Activated CD4-positive, alpha-beta memory T cell treated with anti-CD3 and anti-CD28 coated beads for 36 hours (primary cell): ENCODE measurements at regions not wholly inside any gene's neighbourhood (a gene's known extent, or its start where the extent isn't known, plus 50 kb on each side); places are given as distances from the start of the nearest gene placed in this dataset.

ENCODE experiments used
- CTCF ChIA-PET: fragments of 350-600 bp; sonication (Branson Sonifier 250); formaldehyde crosslinking; loops from one replicate; lab custom pipeline; 2021; ENCODE audit warnings: antibody characterized with exemption, inconsistent platforms; lab: Charles Lee
- POLR2A ChIA-PET: fragments of 350-600 bp; sonication (Branson Sonifier 250); formaldehyde crosslinking; loops from one replicate; lab custom pipeline; 2021; ENCODE audit warnings: antibody characterized with exemption; lab: Charles Lee
- DNase-seq: peaks from one replicate; pipeline ENCODE4 v3.0.0-alpha.2; 2020
- H3K27ac Mint-ChIP-seq: one replicate; pipeline ENCODE4 v1.8.0; 2021; ENCODE audit warnings: mixed read lengths
- H3K27me3 Mint-ChIP-seq: one replicate; pipeline ENCODE4 v1.8.0; 2021; ENCODE audit warnings: mixed read lengths
- H3K36me3 Mint-ChIP-seq: one replicate; pipeline ENCODE4 v1.8.0; 2021; ENCODE audit warnings: mixed read lengths
- H3K4me1 Mint-ChIP-seq: one replicate; pipeline ENCODE4 v1.8.0; 2021; ENCODE audit warnings: low read depth, mixed read lengths
- H3K4me3 Mint-ChIP-seq: one replicate; pipeline ENCODE4 v1.8.0; 2021; ENCODE audit warnings: mild to moderate bottlenecking, mixed read lengths
- H3K9me3 Mint-ChIP-seq: one replicate; pipeline ENCODE4 v1.8.0; 2021; ENCODE audit warnings: mixed read lengths
- intact Hi-C: fragments of 100-400 bp; cut with micrococcal nuclease; formaldehyde crosslinking; loops from one replicate; pipeline ENCODE4 v1.15.1; 2023

DNA sequence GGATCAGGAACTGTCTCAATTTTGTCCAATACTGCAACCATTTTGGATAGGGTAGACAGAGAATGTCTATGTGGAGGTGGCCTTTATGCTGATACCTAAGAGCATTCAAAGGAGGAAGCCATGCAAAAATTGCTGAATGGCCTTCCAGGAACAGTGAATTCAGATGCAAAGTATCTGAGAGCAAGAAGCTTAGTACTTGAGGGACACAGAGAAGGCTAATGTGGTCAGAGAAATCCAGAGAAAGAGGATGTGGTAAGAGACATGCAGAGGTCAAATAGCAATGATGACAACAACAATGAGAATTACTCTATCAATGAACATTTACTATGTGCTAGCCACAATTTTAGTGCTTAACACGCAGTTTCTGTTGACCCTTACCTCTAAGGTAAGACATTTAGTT, 785.6 kb upstream of the KLHL1 start:
- no peak overlapping the region for H3K27ac Mint-ChIP-seq
- no peaks in the 10 kb centered on the region for H3K36me3 Mint-ChIP-seq
- ChIA-PET POLR2A (no interaction called here), CTCF (no interaction called here)
- H3K27me3 Mint-ChIP-seq = no peaks in the 10 kb centered on the region
- no peak overlapping the region for H3K4me3 Mint-ChIP-seq
- no peaks in the 10 kb centered on the region for H3K4me1 Mint-ChIP-seq
- intact Hi-C loops = no loop called here
- peaks cover 3% of the 10 kb centered on the region for H3K9me3 Mint-ChIP-seq
- no peak for DNase-seq

DNA sequence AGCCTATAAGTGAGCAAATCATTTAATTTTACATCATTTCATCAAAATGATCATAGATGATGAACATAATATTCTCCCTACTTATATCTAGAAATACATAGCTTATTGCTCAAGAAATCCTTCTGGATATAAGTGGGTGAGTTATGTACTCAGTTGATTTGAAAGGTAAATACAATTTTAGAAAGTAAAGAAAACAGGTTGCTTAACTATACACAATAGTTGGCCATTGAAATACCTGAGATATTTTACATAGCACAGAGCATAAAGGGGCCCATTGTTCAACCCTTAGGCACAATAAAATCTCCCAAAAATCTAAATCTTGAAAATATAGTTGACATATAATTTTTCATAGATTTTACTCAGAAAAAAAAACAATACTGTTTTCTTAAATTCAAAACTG, 782.0 kb upstream of the KLHL1 start:
- Mint-ChIP-seq H3K27me3 (no peaks in the 10 kb centered on the region), H3K27ac (no peak overlapping the region), H3K36me3 (no peaks in the 10 kb centered on the region), H3K4me3 (no peak overlapping the region), H3K9me3 (peaks cover 6% of the 10 kb centered on the region), H3K4me1 (no peaks in the 10 kb centered on the region)
- no peak for DNase-seq
- POLR2A ChIA-PET = no interaction called here
- CTCF ChIA-PET = no interaction called here
- intact Hi-C loops = no loop called here

- ChIA-PET CTCF (no interaction called here), POLR2A (no interaction called here)
- intact Hi-C loops = no loop called here
- Mint-ChIP-seq H3K9me3 (peaks cover 6% of the 10 kb centered on the region), H3K27me3 (no peaks in the 10 kb centered on the region), H3K27ac (no peak overlapping the region), H3K4me3 (no peak overlapping the region), H3K4me1 (no peaks in the 10 kb centered on the region), H3K36me3 (no peaks in the 10 kb centered on the region)
- DNase-seq = no peak
Observed at GRCh38 chr13:70889163-70889562, 780.9 kb upstream of the KLHL1 start.

- Mint-ChIP-seq H3K36me3 (no peaks in the 10 kb centered on the region), H3K27me3 (no peaks in the 10 kb centered on the region), H3K4me3 (no peak overlapping the region), H3K4me1 (no peaks in the 10 kb centered on the region), H3K9me3 (peaks cover 6% of the 10 kb centered on the region), H3K27ac (no peak overlapping the region)
- CTCF ChIA-PET = no interaction called here
- DNase-seq = no peak
- POLR2A ChIA-PET = no interaction called here
- intact Hi-C loops = no loop called here
Observed at GRCh38 chr13:70884196-70884595, 775.9 kb upstream of the KLHL1 start.

GRCh38 chr13:70874636-70875035, 766.4 kb upstream of the KLHL1 start:
- no peaks in the 10 kb centered on the region for H3K36me3 Mint-ChIP-seq
- no peaks in the 10 kb centered on the region for H3K9me3 Mint-ChIP-seq
- H3K4me1 Mint-ChIP-seq = no peaks in the 10 kb centered on the region
- no peak for DNase-seq
- ChIA-PET POLR2A (no interaction called here), CTCF (no interaction called here)
- intact Hi-C loops = no loop called here
- H3K27ac Mint-ChIP-seq = no peak overlapping the region
- no peak overlapping the region for H3K4me3 Mint-ChIP-seq
- H3K27me3 Mint-ChIP-seq = no peaks in the 10 kb centered on the region

DNA sequence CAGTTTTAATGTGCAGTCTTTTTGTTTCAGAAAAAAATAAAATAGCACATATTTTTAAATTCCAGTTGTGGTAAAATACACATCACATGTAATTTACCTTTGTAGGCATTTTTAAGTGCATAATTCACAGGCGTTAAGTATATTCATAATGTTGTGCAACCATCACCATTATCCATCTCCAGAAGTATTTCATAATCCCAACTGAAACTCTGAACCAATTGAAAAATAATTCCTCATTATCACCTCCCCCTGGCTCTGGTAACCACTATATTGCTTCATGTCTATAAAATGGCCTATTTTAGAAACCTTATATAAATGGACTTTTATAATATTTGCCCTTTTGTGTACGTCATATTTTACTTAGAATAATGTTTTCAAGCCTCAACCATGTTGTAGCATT, 756.5 kb upstream of the KLHL1 start:
- Mint-ChIP-seq H3K4me3 (no peak overlapping the region), H3K27me3 (no peaks in the 10 kb centered on the region), H3K4me1 (no peaks in the 10 kb centered on the region), H3K36me3 (no peaks in the 10 kb centered on the region), H3K27ac (no peak overlapping the region), H3K9me3 (peaks cover 8% of the 10 kb centered on the region)
- POLR2A ChIA-PET = no interaction called here
- intact Hi-C loops = no loop called here
- DNase-seq = no peak
- CTCF ChIA-PET = no interaction called here

- CTCF ChIA-PET = no interaction called here
- intact Hi-C loops = no loop called here
- DNase-seq = no peak
- H3K4me3 Mint-ChIP-seq = no peak overlapping the region
- H3K4me1 Mint-ChIP-seq = no peaks in the 10 kb centered on the region
- H3K9me3 Mint-ChIP-seq = peaks cover 18% of the 10 kb centered on the region
- no peaks in the 10 kb centered on the region for H3K36me3 Mint-ChIP-seq
- no peaks in the 10 kb centered on the region for H3K27me3 Mint-ChIP-seq
- POLR2A ChIA-PET = no interaction called here
- H3K27ac Mint-ChIP-seq = no peak overlapping the region
Observed at GRCh38 chr13:70856711-70857110, 748.5 kb upstream of the KLHL1 start.

GRCh38 chr13:70856025-70856424, 747.8 kb upstream of the KLHL1 start:
- intact Hi-C loops = no loop called here
- POLR2A ChIA-PET = no interaction called here
- H3K27ac Mint-ChIP-seq = no peak overlapping the region

GRCh38 chr13:70849222-70849621, 741.0 kb upstream of the KLHL1 start:
- POLR2A ChIA-PET = no interaction called here
- Mint-ChIP-seq H3K4me3 (no peak overlapping the region), H3K4me1 (no peaks in the 10 kb centered on the region), H3K27me3 (no peaks in the 10 kb centered on the region), H3K9me3 (no peaks in the 10 kb centered on the region), H3K36me3 (no peaks in the 10 kb centered on the region), H3K27ac (no peak overlapping the region)
- CTCF ChIA-PET = no interaction called here
- intact Hi-C loops = no loop called here
- no peak for DNase-seq

More at GRCh38 chr13:70856025-70856424, 747.8 kb upstream of the KLHL1 start:
- no peaks in the 10 kb centered on the region for H3K36me3 Mint-ChIP-seq
- peaks cover 13% of the 10 kb centered on the region for H3K9me3 Mint-ChIP-seq
- DNase-seq = no peak
- CTCF ChIA-PET = no interaction called here
- H3K4me3 Mint-ChIP-seq = no peak overlapping the region
- no peaks in the 10 kb centered on the region for H3K27me3 Mint-ChIP-seq
- no peaks in the 10 kb centered on the region for H3K4me1 Mint-ChIP-seq

DNA sequence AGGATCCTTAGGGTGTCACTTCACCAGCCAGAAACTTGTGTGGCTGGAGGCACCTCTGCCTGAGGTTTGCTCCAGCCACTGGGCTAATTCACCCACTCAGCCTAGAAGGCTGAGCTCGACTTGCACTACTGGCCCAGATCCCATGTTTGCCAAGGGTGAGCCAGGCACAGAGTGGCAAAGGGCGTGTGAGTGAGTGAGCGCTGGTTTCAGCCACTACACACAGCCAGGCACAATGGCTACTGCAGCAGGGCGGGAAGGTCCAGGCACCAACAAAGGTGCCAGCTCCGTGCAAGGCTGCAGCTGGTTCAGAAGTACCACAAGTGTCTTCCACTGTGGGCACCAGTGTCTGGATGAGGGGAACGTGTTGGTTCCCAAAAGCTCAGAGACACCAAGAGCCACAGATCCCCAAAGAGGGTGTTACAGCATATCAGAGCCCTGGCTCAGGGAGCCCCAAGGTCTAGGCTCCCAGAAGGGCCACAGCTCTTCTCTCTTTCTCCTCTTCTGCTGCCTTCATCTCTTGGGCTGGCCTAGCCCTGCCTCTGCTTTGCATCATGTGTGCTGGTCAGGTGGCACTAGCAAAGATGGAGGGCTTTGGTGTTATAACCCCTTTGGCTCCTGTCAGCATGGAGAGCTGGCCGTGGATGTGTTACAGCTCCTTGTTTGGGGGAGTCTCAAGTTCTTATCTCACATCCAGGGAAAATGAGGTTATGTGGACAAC, 736.3 kb upstream of the KLHL1 start:
- no peaks in the 10 kb centered on the region for H3K27me3 Mint-ChIP-seq
- no peak for DNase-seq
- H3K4me3 Mint-ChIP-seq = no peak overlapping the region
- intact Hi-C loops = no loop called here
- H3K4me1 Mint-ChIP-seq = no peaks in the 10 kb centered on the region
- H3K36me3 Mint-ChIP-seq = no peaks in the 10 kb centered on the region
- ChIA-PET POLR2A (no interaction called here), CTCF (no interaction called here)
- no peak overlapping the region for H3K27ac Mint-ChIP-seq
- peaks cover 6% of the 10 kb centered on the region for H3K9me3 Mint-ChIP-seq

DNA sequence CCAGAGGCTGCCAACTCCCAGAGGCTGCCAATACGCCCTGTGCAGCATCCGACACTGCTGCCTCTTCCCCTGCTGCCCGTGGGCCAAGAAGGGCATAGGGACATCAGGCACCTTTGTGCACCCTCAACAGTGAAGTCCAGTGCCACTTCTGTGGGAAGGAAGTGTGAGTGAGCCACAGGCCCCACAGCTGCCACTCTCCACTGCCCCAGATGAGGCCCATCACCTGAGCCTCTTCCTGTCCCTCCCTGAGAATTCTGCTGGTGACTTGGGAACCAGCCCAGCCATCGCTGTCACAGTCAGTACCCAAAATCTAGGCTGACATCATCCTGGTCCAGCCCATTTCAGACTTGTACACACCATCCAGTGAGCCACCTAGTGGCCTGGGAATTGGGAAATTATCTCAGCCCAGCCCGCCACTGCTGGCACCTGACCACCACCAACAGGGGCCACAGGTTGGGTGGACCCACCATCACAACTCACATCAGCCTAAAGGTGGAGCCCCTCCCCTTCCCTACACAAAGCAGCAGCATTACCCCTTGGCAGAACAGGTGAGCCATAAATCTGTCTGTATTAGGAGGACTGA, 733.9 kb upstream of the KLHL1 start:
- Mint-ChIP-seq H3K4me3 (no peak overlapping the region), H3K9me3 (peaks cover 6% of the 10 kb centered on the region), H3K27ac (no peak overlapping the region), H3K27me3 (no peaks in the 10 kb centered on the region), H3K36me3 (no peaks in the 10 kb centered on the region), H3K4me1 (no peaks in the 10 kb centered on the region)
- no peak for DNase-seq
- intact Hi-C loops = no loop called here
- ChIA-PET POLR2A (no interaction called here), CTCF (no interaction called here)

DNA sequence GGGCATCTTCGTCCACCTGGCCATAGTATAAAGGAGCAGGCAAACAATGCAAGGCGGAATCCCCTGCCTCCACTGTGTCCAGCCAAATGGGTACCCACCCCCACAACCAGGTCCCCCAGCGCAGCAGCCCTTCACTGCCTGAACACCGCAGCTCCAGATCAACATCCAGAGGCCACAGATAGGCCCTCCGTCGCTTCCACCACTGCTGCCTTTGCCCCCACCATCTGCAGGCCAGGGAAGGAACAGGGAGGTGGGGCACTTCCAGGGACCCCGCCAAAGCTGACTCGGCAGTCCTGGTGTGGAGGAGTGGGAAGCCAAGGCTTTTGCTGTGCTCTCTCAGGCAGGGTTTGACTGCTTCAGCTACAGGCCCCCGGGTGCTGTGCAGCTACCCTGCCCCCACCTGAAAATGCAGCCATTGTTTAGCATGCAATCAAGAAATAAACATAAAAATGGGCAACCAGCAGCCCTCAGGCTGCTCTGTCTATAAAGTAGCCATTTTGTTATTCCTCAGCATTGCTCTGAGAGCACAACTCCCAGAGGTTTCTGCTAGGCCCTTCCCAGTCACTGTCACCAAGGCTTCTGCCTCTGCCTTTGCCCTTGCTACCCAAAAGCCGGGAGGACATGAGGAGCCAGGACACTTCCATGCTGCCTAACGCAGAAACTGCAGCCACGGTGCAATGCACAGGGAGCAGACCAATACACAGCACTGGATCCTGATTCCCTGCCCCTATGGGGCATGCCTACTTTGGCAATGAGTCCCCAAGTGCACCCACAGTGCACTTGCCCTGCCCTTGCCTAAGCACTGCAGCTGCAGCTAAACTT, 733.2 kb upstream of the KLHL1 start:
- POLR2A ChIA-PET = no interaction called here
- CTCF ChIA-PET = no interaction called here
- Mint-ChIP-seq H3K27me3 (no peaks in the 10 kb centered on the region), H3K4me1 (no peaks in the 10 kb centered on the region), H3K27ac (no peak overlapping the region), H3K36me3 (no peaks in the 10 kb centered on the region), H3K9me3 (peaks cover 6% of the 10 kb centered on the region), H3K4me3 (no peak overlapping the region)
- intact Hi-C loops = no loop called here
- no peak for DNase-seq
